ENCODE measurements at regions not wholly inside any gene's neighbourhood (a gene's known extent, or its start where the extent isn't known, plus 50 kb on each side); places are given as distances from the start of the nearest gene placed in this dataset.

GRCh38 chr2:23029951-23030350 lies 355.0 kb upstream of the KLHL29 start:
- TF ChIP-seq CTCF (IDR thresholded peaks at IDR 0.05; ENCODE audit: low read depth, low read length) = no peak
- no peak for TF ChIP-seq EZH2phosphoT487 (IDR thresholded peaks at IDR 0.05; ENCODE audit: low read depth)
